ACHN (cell line): ENCODE measurements at regions not wholly inside any gene's neighbourhood (a gene's known extent, or its start where the extent isn't known, plus 50 kb on each side); places are given as distances from the start of the nearest gene placed in this dataset.
"Not testable (repeated sequence)": the region's sequence is repeated elsewhere in the genome, so short reads cannot be mapped to it uniquely, and the experiment has no call there.

Source experiments
- DNase-seq: peaks from one replicate; pipeline ENCODE4 v3.0.0-alpha.2; 2015
- in situ Hi-C: cut with HindIII; loops from 2 replicates; pipeline ENCODE4 v1.10.0; 2017; ENCODE audit warnings: low sequenced_read_pairs, low pct_ligation_motif_present, low pct_unique_long_range_greater_than_20kb

DNA sequence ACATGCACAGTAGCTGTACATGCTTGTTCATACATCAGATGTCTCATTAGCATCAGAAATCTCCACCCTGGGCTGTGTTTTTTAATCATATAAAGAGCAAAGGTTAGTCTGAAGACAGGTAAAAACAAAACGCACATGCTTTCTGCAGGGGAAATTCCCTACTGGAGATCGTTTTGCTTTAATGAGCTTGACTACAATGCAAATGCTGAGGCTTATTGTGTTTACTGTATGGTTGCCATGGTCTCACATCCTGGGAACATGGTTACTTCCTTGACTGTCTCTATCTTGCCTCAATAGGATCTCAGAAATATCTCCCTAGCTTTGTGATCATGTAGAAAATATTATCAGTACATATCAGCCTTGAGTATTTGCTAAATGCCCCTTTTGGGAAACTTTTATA lies 336.5 kb upstream of the TFPI start:
- DNase-seq: no peak
- in situ Hi-C loops: no loop called here

DNA sequence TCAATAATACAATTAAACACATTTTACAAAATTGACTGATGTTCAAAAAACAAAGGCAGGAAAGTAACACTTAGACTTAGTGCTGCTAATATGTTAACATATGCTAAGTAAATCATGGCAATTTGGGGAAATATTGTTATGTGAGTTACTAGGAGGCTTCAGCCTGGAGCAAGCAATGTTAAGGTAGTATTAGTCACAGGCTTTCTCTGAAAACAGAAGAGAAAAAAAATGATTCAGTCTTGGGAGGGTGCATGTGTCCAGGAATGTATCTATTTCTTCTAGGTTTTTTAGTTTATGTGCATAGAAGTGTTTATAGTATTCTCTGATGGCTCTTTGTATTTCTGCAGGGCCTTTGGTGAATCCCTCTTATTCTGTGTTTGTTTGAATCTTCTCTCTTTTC lies 345.8 kb upstream of the TFPI start:
- DNase-seq: no peak
- in situ Hi-C loops: no loop called here

DNA sequence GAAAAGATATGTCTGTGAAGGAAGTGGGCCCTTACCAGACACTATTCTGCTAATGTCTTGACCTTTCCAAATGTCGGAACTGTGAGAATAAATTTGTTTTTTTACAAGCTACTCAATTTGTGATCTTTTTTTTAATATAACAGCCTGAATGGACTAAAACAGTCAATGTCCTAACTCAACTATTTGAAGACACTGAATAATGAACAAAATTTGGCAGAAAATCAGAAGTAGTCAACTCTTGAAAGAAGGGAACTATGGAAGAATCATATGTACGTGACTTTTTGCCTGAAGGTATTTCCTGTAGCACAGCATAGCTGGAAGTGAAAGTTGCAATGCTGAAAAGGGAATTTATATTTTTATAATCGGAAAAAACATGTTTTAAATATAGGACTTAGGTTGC lies 351.8 kb upstream of the TFPI start:
- in situ Hi-C loops: no loop called here
- DNase-seq: no peak

- in situ Hi-C loops: not testable (repeated sequence)
These were observed 356.7 kb upstream of the TFPI start for GRCh38 chr2:187910922-187911321.

DNA sequence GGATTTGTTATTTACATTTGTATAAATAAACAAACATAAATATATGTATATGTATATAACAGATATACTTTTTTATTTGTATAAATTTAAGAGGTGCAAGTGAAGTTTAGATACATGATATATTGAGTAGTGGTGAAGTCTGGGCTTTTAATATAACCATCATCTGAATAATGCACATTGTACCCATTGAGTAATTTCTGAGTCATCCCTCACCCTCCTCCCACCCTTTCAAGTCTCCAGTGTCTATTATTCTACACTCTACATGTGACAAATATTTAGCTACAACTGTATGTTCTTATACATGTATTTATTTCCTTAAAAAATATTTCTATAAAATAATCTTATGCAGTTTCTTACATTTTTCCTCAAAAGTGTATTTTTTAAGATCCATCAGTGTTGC lies 358.7 kb upstream of the TFPI start:
- in situ Hi-C loops: no loop called here
- DNase-seq: no peak

More at GRCh38 chr2:187910922-187911321, 356.7 kb upstream of the TFPI start:
- not testable (repeated sequence) for DNase-seq

- in situ Hi-C loops: no loop called here
- no peak for DNase-seq
These were observed 361.6 kb upstream of the TFPI start for GRCh38 chr2:187915810-187916209.

GRCh38 chr2:187916799-187917198 lies 362.6 kb upstream of the TFPI start:
- in situ Hi-C loops: no loop called here

GRCh38 chr2:187917535-187917934 lies 363.3 kb upstream of the TFPI start:
- no peak for DNase-seq
- in situ Hi-C loops: no loop called here

More at GRCh38 chr2:187916799-187917198, 362.6 kb upstream of the TFPI start:
- no peak for DNase-seq

GRCh38 chr2:187918996-187919821 lies 365.0 kb upstream of the TFPI start:
- DNase-seq: no peak
- in situ Hi-C loops: no loop called here

GRCh38 chr2:187920511-187920910 lies 366.3 kb upstream of the TFPI start:
- in situ Hi-C loops: no loop called here
- DNase-seq: no peak

GRCh38 chr2:187922846-187923245 lies 368.6 kb upstream of the TFPI start:
- no peak for DNase-seq
- in situ Hi-C loops: no loop called here

DNA sequence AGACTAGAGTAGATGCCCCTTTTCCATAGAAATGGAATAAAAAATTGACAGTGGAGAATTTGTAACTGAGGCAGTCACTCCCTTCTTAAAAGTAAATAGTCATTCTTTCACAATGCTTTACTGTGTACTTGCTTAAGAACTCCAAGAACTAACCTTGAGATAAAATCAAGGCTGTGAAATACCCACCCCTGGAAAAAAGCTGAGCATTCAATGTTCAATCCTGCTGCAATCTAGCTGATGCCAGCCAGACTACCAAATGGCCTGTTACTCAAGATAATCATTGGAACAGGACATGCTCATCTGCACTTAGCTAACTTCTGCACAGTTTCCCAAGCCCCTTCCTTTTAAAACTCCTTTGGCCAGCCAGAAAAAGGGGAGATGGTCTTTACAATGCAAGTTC lies 367.4 kb upstream of the GULP1 start:
- no peak for DNase-seq

GRCh38 chr2:187934236-187934635 lies 357.4 kb upstream of the GULP1 start:
- in situ Hi-C loops: no loop called here
- no peak for DNase-seq

More for the DNA sequence above, 367.4 kb upstream of the GULP1 start:
- in situ Hi-C loops: no loop called here

DNA sequence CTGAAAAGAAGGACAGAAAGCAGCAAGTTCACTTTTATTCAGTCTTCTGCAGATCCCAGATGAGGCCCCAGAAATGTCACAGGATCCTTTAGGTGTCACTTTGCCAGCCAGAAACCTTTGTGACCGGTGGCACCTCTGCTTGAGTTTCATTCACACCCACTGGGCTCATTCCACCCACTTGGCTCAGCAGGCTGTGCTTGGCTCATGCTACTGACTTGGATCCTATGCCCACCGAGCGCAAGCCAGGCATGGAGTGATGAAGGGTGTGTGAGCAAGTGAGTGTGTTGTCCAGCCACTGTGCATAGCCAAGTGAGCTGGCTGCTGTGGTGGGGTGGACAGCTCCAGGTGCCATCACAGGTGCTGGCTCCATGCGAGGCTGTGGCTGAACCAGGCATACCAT lies 357.0 kb upstream of the GULP1 start:
- no peak for DNase-seq

DNA sequence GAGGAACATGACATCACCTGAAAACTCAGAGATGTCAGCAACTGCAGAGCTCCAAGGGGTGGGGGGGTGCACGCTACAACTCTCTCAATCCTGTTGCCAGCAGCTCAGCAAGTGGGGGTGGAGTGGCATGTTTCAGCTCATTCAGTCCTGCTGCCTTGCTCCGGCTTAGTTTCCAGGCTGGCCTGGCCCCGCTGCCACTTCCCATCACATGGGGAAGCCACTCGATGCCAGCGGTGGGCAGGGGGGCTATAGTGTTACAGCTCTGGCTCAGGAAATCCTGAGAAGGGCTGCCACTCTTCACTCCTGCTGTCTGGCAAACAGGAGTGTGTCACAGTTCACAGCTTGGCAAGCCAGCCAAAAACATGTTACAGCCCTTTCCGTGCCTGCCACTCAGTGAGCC lies 356.5 kb upstream of the GULP1 start:
- no peak for DNase-seq
- in situ Hi-C loops: no loop called here

More for the DNA sequence above, 357.0 kb upstream of the GULP1 start:
- in situ Hi-C loops: no loop called here

DNA sequence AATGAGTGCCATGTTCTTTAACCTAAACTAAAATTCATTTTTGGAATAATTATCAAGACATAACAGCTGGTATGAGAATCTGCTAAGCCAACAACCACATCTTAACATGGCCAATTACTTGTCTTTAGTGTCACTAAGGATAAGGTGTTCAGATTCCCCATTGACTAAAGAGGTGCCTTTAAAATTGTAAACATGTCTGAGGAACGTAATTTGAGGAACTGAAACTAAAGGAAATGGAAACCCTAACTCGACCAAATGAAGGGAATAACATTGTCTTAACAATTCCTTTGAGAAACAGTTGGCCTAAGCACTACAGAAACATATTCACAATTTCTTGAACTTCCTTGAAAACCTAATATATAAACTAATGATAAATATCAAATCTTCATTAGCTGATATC lies 355.4 kb upstream of the GULP1 start:
- DNase-seq: no peak
- in situ Hi-C loops: no loop called here

- DNase-seq: no peak
- in situ Hi-C loops: no loop called here
These were observed 352.5 kb upstream of the GULP1 start for GRCh38 chr2:187939180-187939579.

DNA sequence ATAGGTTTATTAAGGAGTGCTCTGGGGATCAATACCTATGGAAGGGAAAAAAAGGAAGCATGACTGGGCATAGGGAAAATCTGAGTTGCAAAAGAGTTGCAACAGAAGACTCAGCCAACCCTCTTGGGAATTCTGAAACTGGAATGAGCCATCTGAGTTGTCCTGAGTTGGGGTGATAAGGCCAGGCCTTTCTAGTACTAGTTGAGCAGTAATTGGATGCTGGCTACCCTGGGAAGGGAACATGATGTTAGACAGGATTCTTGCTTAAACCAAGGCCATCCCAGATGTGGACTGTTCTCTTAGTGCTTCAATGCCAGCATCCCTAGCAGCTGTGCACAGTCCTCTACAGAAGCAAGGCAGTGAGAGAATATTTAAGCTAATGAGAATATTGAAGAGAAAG lies 348.8 kb upstream of the GULP1 start:
- in situ Hi-C loops: no loop called here
- no peak for DNase-seq

DNA sequence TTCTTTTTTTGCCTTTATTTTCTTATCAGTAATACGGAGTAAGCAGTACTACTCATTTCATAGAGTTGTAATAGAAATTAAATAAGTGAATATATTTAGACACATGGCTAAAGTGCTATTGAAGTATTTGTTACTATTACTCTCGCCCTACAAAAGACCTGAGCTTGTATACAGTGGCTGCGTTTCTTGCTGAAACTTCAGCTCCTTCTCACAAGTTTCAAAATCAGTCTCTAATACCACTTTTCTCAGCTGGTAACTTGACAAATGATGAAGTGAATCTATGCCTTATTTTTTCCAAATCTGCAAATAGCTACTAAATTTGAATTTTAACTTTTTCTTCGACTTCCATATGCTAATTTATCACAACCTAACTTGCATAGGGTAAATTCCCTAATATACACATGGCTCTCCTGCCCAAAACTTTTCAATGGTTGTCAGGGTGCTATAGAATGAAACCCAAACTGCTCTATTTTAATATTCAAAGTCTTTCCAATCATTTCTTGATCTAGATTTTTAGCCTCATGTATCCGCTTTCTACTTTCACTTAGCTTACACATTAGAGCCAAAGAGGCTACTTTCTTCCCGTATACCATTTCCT lies 347.8 kb upstream of the GULP1 start:
- in situ Hi-C loops: no loop called here
- no peak for DNase-seq

- no peak for DNase-seq
- in situ Hi-C loops: no loop called here
These were observed 341.8 kb upstream of the GULP1 start for GRCh38 chr2:187949859-187950258.
